ENCODE measurements at regions not wholly inside any gene's neighbourhood (a gene's known extent, or its start where the extent isn't known, plus 50 kb on each side); places are given as distances from the start of the nearest gene placed in this dataset.

DNA sequence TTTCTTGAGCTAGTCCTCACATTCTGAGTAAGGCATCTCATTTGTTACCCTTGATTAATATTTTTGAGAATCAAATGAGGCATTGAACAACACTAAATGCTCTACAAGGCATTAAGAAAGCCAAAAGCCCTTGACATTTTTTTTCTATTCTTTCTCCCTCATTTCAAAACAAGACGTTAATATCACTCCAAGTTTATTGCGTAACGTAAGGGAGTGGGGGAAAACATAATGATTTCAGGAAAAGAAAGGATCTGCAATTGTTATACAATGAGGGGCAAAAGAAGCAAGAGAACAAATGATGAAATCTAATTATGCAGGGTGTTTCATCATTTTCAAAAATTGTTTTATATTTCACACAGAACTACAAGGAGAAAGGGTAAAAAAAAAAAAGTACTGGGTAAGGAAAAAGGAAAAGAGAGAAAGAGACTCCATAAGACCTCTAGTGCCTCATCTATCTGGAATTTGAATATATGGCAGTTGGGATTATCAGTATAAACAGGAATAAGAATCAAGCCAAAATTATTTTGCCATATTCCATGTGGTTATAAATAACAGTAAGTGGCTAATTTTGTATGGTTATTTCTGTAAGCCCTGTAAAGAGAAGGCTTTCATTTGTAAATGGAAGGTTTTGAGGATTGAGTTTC lies 163.0 kb downstream of the ABCA8 start:
- no peak for DNase-seq (ENCODE audit: low read depth, low spot score)
- H3K4me3 ChIP-seq (ENCODE audit: low read depth in 2 of 2, low read length in 2 of 2): no peak overlapping the region
- no peak for ATAC-seq
- intact Hi-C loops (cut with micrococcal nuclease; ENCODE audit: unreplicated experiment): no loop called here
- no peaks in the 10 kb centered on the region for H3K36me3 ChIP-seq (ENCODE audit: control insufficient read depth, insufficient read depth, low read length)
- in situ Hi-C loops (cut with HindIII; ENCODE audit: low pct_unique_long_range_greater_than_20kb, low sequenced_read_pairs): no loop called here
- POLR2A ChIA-PET: no interaction called here
- H3K27ac ChIP-seq (ENCODE audit: low read length): no peak overlapping the region
- H3K4me1 ChIP-seq (ENCODE audit: control insufficient read depth, insufficient read depth, low read length): no peaks in the 10 kb centered on the region
- no TSS peak for BruUV-seq (replicated peaks)
- CTCF ChIA-PET: no interaction called here
- TF ChIP-seq, protein P1, sequence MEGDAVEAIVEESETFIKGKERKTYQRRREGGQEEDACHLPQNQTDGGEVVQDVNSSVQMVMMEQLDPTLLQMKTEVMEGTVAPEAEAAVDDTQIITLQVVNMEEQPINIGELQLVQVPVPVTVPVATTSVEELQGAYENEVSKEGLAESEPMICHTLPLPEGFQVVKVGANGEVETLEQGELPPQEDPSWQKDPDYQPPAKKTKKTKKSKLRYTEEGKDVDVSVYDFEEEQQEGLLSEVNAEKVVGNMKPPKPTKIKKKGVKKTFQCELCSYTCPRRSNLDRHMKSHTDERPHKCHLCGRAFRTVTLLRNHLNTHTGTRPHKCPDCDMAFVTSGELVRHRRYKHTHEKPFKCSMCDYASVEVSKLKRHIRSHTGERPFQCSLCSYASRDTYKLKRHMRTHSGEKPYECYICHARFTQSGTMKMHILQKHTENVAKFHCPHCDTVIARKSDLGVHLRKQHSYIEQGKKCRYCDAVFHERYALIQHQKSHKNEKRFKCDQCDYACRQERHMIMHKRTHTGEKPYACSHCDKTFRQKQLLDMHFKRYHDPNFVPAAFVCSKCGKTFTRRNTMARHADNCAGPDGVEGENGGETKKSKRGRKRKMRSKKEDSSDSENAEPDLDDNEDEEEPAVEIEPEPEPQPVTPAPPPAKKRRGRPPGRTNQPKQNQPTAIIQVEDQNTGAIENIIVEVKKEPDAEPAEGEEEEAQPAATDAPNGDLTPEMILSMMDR (IDR thresholded peaks at IDR 0.05): no peak
- TF ChIP-seq TCF7L2 (IDR thresholded peaks at IDR 0.05; ENCODE audit: low read depth, low read length) (no peak), POLR2AphosphoS5 (IDR thresholded peaks at IDR 0.05; ENCODE audit: low read depth, low read length) (no peak), SIN3A (IDR thresholded peaks at IDR 0.05; ENCODE audit: borderline replicate concordance, insufficient read depth, low read depth, low read length) (no peak)
- TF ChIP-seq, protein P2, sequence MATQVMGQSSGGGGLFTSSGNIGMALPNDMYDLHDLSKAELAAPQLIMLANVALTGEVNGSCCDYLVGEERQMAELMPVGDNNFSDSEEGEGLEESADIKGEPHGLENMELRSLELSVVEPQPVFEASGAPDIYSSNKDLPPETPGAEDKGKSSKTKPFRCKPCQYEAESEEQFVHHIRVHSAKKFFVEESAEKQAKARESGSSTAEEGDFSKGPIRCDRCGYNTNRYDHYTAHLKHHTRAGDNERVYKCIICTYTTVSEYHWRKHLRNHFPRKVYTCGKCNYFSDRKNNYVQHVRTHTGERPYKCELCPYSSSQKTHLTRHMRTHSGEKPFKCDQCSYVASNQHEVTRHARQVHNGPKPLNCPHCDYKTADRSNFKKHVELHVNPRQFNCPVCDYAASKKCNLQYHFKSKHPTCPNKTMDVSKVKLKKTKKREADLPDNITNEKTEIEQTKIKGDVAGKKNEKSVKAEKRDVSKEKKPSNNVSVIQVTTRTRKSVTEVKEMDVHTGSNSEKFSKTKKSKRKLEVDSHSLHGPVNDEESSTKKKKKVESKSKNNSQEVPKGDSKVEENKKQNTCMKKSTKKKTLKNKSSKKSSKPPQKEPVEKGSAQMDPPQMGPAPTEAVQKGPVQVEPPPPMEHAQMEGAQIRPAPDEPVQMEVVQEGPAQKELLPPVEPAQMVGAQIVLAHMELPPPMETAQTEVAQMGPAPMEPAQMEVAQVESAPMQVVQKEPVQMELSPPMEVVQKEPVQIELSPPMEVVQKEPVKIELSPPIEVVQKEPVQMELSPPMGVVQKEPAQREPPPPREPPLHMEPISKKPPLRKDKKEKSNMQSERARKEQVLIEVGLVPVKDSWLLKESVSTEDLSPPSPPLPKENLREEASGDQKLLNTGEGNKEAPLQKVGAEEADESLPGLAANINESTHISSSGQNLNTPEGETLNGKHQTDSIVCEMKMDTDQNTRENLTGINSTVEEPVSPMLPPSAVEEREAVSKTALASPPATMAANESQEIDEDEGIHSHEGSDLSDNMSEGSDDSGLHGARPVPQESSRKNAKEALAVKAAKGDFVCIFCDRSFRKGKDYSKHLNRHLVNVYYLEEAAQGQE (IDR thresholded peaks at IDR 0.05; ENCODE audit: insufficient read depth in 1 of 2, low read depth in 2 of 2, low read length in 1 of 2): no peak
- no peaks in the 10 kb centered on the region for H3K27me3 ChIP-seq (ENCODE audit: control insufficient read depth, insufficient read depth, low read length)
- no peaks in the 10 kb centered on the region for H3K9me3 ChIP-seq (ENCODE audit: control insufficient read depth, insufficient read depth, low read depth, low read length)

DNA sequence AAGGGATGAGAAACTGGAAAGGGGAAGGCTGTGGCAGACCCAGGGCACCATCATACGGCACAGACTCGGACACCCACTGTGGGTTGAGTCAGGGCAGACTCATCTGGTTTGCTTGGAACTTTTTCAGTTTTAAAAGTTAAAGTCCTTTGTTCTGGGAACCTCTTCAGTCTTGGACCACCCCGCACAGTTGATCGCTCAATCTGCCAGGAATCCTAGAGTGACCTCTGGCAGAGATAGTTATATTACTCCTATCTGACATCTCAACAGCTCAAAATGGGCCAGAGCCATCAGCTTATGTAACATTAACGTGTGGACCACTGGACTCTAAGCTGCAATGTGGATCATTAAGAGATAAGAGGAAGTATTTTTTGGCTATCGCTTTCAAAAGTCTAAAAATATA lies 164.3 kb downstream of the ABCA8 start:
- in situ Hi-C loops (cut with HindIII; ENCODE audit: low pct_unique_long_range_greater_than_20kb, low sequenced_read_pairs) (no loop called here), intact Hi-C loops (cut with micrococcal nuclease; ENCODE audit: unreplicated experiment) (no loop called here)
- ChIA-PET CTCF (no interaction called here), POLR2A (no interaction called here)
- H3K27ac ChIP-seq (ENCODE audit: low read length): no peak overlapping the region
- ATAC-seq: no peak
- no peak overlapping the region for H3K4me3 ChIP-seq (ENCODE audit: low read depth in 2 of 2, low read length in 2 of 2)
- H3K4me1 ChIP-seq (ENCODE audit: control insufficient read depth, insufficient read depth, low read length): no peaks in the 10 kb centered on the region
- DNase-seq (ENCODE audit: low read depth, low spot score): no peak
- H3K36me3 ChIP-seq (ENCODE audit: control insufficient read depth, insufficient read depth, low read length): no peaks in the 10 kb centered on the region
- H3K9me3 ChIP-seq (ENCODE audit: control insufficient read depth, insufficient read depth, low read depth, low read length): no peaks in the 10 kb centered on the region
- H3K27me3 ChIP-seq (ENCODE audit: control insufficient read depth, insufficient read depth, low read length): no peaks in the 10 kb centered on the region
- no TSS peak for BruUV-seq (replicated peaks)
- TF ChIP-seq TCF7L2 (IDR thresholded peaks at IDR 0.05; ENCODE audit: low read depth, low read length) (no peak), POLR2AphosphoS5 (IDR thresholded peaks at IDR 0.05; ENCODE audit: low read depth, low read length) (no peak), SIN3A (IDR thresholded peaks at IDR 0.05; ENCODE audit: borderline replicate concordance, insufficient read depth, low read depth, low read length) (no peak)
- TF ChIP-seq, protein P1 (IDR thresholded peaks at IDR 0.05): no peak
- TF ChIP-seq, protein P2 (IDR thresholded peaks at IDR 0.05; ENCODE audit: insufficient read depth in 1 of 2, low read depth in 2 of 2, low read length in 1 of 2): no peak
